Astrocyte (in vitro differentiated cells and primary cell): ENCODE measurements at regions not wholly inside any gene's neighbourhood (a gene's known extent, or its start where the extent isn't known, plus 50 kb on each side); places are given as distances from the start of the nearest gene placed in this dataset.

Experiments
- EZH2 ChIP-seq: IDR thresholded peaks from 2 replicates; pipeline ENCODE4 v1.6.1; 2012; ENCODE audit warnings: mild to moderate bottlenecking, low read length, inconsistent platforms; ENCODE audit not compliant: insufficient read depth
- TF ChIP-seq, protein P1 (sequence below): IDR thresholded peaks from 2 replicates; pipeline ENCODE4 v1.5.1; 2011; ENCODE audit warnings: low read depth, mild to moderate bottlenecking, inconsistent platforms, low read length, moderate library complexity; ENCODE audit not compliant: insufficient read depth

DNA sequence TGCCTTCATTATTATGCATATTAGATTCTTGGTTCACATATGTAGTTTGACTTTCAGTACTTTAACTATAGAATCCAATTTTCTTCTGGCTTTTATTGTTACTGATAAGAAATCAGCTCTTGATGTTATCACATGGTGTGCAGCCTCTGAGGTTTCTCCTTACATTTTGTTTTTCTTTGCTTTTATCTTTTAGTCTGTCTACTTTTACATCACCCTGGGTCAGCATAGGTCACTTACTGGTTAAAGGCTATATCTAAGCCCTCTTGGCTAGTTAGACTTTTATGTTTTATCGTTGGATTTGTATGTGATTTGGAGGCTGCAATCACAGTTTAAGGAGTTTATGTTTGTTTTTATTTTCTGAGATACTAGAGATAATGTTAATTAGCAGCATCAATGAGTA is 187.2 kb upstream of the NOL4 start:
- TF ChIP-seq EZH2, result no peak
- TF ChIP-seq, protein P1, sequence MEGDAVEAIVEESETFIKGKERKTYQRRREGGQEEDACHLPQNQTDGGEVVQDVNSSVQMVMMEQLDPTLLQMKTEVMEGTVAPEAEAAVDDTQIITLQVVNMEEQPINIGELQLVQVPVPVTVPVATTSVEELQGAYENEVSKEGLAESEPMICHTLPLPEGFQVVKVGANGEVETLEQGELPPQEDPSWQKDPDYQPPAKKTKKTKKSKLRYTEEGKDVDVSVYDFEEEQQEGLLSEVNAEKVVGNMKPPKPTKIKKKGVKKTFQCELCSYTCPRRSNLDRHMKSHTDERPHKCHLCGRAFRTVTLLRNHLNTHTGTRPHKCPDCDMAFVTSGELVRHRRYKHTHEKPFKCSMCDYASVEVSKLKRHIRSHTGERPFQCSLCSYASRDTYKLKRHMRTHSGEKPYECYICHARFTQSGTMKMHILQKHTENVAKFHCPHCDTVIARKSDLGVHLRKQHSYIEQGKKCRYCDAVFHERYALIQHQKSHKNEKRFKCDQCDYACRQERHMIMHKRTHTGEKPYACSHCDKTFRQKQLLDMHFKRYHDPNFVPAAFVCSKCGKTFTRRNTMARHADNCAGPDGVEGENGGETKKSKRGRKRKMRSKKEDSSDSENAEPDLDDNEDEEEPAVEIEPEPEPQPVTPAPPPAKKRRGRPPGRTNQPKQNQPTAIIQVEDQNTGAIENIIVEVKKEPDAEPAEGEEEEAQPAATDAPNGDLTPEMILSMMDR, result no peak
